ENCODE measurements at regions not wholly inside any gene's neighbourhood (a gene's known extent, or its start where the extent isn't known, plus 50 kb on each side); places are given as distances from the start of the nearest gene placed in this dataset.

GRCh38 chr15:47824147-47824546 lies 106.8 kb downstream of the SEMA6D start:
- TF ChIP-seq, protein P1, sequence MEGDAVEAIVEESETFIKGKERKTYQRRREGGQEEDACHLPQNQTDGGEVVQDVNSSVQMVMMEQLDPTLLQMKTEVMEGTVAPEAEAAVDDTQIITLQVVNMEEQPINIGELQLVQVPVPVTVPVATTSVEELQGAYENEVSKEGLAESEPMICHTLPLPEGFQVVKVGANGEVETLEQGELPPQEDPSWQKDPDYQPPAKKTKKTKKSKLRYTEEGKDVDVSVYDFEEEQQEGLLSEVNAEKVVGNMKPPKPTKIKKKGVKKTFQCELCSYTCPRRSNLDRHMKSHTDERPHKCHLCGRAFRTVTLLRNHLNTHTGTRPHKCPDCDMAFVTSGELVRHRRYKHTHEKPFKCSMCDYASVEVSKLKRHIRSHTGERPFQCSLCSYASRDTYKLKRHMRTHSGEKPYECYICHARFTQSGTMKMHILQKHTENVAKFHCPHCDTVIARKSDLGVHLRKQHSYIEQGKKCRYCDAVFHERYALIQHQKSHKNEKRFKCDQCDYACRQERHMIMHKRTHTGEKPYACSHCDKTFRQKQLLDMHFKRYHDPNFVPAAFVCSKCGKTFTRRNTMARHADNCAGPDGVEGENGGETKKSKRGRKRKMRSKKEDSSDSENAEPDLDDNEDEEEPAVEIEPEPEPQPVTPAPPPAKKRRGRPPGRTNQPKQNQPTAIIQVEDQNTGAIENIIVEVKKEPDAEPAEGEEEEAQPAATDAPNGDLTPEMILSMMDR (conservative IDR thresholded peaks at IDR 0.05) = no peak
- Mint-ChIP-seq H3K4me3 (no peak overlapping the region), H3K36me3 (no peaks in the 10 kb centered on the region), H3K27me3 (no peaks in the 10 kb centered on the region), H3K9me3 (no peaks in the 10 kb centered on the region), H3K4me1 (ENCODE audit: unreplicated experiment) (peaks cover 31% of the 10 kb centered on the region), H3K27ac (no peak overlapping the region)
- DNase-seq (ENCODE audit: extremely low spot score, unreplicated experiment) = no peak

DNA sequence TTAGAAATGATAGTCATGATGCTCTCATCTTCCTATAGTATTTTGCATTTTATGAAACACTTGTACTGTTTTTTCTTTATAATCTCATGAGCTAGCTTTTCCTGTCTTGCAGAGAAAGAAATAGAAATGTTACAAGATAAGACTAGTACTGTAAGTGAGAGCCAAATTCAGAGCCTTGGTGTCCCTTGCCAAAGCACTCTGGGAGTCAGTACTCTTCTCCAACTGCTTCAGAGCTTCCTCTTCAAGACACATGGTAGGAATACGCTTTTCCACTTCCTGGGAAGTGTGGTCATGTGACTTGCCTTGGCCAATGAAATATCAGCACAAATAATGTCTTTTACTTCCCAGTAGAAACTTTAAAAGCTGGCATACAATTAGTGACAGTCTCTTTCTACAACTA lies 112.4 kb downstream of the SEMA6D start:
- no peak for DNase-seq (ENCODE audit: extremely low spot score, unreplicated experiment)
- H3K4me1 Mint-ChIP-seq (ENCODE audit: unreplicated experiment) = peaks cover 7% of the 10 kb centered on the region
- no peaks in the 10 kb centered on the region for H3K9me3 Mint-ChIP-seq
- H3K27ac Mint-ChIP-seq = no peak overlapping the region
- TF ChIP-seq, protein P1 (conservative IDR thresholded peaks at IDR 0.05) = no peak
- H3K4me3 Mint-ChIP-seq = no peak overlapping the region
- no peaks in the 10 kb centered on the region for H3K27me3 Mint-ChIP-seq
- no peaks in the 10 kb centered on the region for H3K36me3 Mint-ChIP-seq

- H3K36me3 Mint-ChIP-seq = no peaks in the 10 kb centered on the region
- no peaks in the 10 kb centered on the region for H3K9me3 Mint-ChIP-seq
- no peak overlapping the region for H3K27ac Mint-ChIP-seq
- H3K27me3 Mint-ChIP-seq = no peaks in the 10 kb centered on the region
- TF ChIP-seq, protein P1 (conservative IDR thresholded peaks at IDR 0.05) = no peak
- no peak overlapping the region for H3K4me3 Mint-ChIP-seq
- H3K4me1 Mint-ChIP-seq (ENCODE audit: unreplicated experiment) = no peaks in the 10 kb centered on the region
- DNase-seq (ENCODE audit: extremely low spot score, unreplicated experiment) = no peak
Measured at GRCh38 chr15:47834093-47834492, 116.8 kb downstream of the SEMA6D start.

GRCh38 chr15:47839233-47839825 lies 122.0 kb downstream of the SEMA6D start:
- TF ChIP-seq, protein P1 (conservative IDR thresholded peaks at IDR 0.05) = no peak
- DNase-seq (ENCODE audit: extremely low spot score, unreplicated experiment) = no peak
- Mint-ChIP-seq H3K4me3 (no peak overlapping the region), H3K36me3 (no peaks in the 10 kb centered on the region), H3K27ac (no peak overlapping the region), H3K27me3 (no peaks in the 10 kb centered on the region), H3K9me3 (no peaks in the 10 kb centered on the region), H3K4me1 (ENCODE audit: unreplicated experiment) (no peaks in the 10 kb centered on the region)

GRCh38 chr15:47843124-47843663 lies 125.9 kb downstream of the SEMA6D start:
- Mint-ChIP-seq H3K4me1 (ENCODE audit: unreplicated experiment) (peaks cover 8% of the 10 kb centered on the region), H3K27ac (no peak overlapping the region), H3K4me3 (no peak overlapping the region), H3K9me3 (no peaks in the 10 kb centered on the region), H3K36me3 (no peaks in the 10 kb centered on the region), H3K27me3 (no peaks in the 10 kb centered on the region)
- TF ChIP-seq, protein P1 (conservative IDR thresholded peaks at IDR 0.05) = no peak
- DNase-seq (ENCODE audit: extremely low spot score, unreplicated experiment) = no peak

Measured in type B pancreatic cell (in vitro differentiated cells).